Fibroblast of skin of back (primary cell): ENCODE measurements at regions not wholly inside any gene's neighbourhood (a gene's known extent, or its start where the extent isn't known, plus 50 kb on each side); places are given as distances from the start of the nearest gene placed in this dataset.
A peak's percentile ranks its signal among the peaks of the same experiment; 100 is the strongest.

Source experiments
- DNase-seq: peaks from one replicate; pipeline ENCODE4 v3.0.0-alpha.2; 2013

GRCh38 chr11:92386577-92386976 is 162.0 kb downstream of the FAT3 start:
- no peak for DNase-seq

GRCh38 chr11:92387859-92388258 is 163.2 kb downstream of the FAT3 start:
- no peak for DNase-seq

DNA sequence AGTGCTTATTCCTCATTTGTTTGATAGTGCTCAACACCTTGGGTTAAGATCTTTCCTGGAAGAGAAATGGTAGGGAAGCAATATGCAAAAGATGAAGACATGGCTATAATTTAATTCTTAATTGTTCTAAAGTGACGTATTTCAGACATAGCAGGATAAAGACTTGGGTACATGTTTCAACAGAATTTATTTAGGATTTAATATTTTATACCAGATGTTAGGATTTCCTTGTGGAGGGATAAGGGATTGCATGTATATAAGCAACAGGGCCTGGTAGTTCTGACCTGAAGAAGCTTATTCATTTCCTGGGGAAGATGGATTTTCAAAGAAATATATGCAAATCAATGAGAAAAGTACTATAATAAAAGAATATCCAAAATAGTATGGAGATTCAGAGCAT is 163.8 kb downstream of the FAT3 start:
- no peak for DNase-seq

DNA sequence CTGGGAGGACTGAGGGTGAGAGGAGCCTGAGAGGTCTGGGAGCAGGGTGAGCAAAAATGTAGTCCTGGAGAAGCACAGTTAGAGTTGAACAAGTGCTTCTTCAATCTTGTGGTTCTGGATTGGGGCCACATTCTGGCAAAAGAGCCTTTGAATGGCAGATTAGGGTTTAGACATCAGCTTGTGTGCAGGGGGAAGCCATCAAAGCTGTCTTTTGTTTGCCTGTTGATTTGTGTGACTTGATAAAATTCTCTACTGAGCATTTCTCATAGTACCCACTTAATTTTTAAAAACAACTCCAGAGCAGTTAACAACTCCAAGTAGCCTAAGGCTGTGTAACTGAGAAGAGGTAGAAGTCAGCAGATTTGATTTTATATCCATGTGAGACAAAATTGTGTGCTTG is 166.2 kb downstream of the FAT3 start:
- no peak for DNase-seq

DNA sequence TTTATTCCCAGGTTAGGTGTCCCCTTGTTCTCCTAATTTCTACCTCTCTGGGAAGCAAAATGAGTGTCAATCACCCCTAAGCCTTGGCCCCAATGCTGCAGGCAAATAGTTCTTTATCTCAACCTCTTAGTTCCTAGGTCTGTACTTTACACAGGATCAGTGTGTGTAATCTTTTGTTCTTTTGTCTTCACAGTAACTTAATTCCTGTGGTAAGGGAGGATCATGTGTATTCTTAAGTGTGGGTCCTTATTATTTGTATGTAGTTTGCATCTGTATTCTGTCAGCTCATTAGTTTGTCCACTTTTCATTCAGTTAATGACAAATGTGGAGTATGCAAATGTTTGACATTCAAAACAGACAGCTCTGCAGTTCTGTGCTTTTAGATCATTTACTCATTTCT is 166.7 kb downstream of the FAT3 start:
- no peak for DNase-seq

GRCh38 chr11:92391808-92392207 is 167.2 kb downstream of the FAT3 start:
- no peak for DNase-seq

GRCh38 chr11:92393218-92393617 is 168.6 kb downstream of the FAT3 start:
- DNase-seq: no peak

- DNase-seq: no peak
Observed at GRCh38 chr11:92396133-92396532, 171.5 kb downstream of the FAT3 start.

- DNase-seq: no peak
Observed at GRCh38 chr11:92397221-92397755, 172.7 kb downstream of the FAT3 start.

- no peak for DNase-seq
Observed at GRCh38 chr11:92399705-92400104, 175.1 kb downstream of the FAT3 start.

GRCh38 chr11:92401520-92401919 is 176.9 kb downstream of the FAT3 start:
- no peak for DNase-seq

- DNase-seq: no peak
Observed at GRCh38 chr11:92406472-92406871, 181.9 kb downstream of the FAT3 start.

DNA sequence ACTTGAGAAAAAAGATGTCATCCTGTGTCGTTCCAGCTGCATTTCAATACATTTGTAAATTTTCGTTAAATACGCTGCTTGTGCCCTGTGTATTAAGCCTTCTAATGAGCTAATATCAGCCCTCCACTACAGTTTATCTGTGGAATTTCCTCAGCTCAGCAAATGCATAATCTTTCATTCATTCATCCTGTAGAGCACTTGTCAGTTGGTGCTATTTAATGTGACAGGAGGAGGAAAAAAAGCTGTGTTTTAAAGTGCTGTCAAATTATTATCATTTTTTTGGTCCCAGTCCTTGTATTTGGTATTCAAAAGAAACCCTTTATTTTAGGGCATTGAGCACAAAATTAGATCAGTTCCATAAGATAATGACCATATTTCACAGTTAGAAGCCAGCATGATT is 184.7 kb downstream of the FAT3 start:
- no peak for DNase-seq

DNA sequence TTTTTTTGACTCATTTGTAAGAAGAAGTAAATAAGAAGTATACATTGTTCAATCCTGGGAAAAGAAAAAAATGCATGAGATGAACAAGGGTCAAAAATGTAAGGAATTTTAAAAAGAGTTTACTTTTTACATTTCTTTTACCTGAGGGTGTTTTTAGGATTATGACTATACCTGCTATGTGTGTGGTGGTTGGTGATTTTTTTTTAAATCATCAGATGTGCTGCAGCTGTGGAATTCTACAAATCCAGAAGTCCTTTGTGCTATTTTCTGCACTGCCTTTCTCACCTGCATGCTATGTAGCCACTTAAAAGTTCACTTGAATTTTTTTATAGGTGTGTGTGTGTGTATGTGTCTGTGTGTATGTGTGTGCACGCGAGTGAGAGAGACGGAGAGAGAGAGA is 185.3 kb downstream of the FAT3 start:
- DNase-seq: no peak

DNA sequence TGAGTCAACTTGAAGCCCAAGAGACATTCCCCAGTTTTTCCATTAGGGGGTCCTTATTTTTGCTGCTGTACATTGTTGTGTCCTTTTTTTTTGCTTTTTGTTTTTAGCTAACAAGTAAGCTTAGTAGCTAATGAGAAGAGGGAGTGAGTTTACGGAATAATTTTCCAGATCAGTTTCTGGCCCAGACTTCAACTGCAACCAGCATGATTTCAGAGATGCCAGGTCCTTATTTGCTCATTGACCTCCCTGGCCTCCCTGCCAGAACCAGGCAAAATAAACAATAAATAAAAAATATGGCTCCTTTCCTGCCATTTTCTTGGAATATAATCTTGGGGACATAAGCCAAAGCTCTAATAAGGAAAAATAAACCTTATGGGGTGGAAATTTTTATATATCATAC is 185.9 kb downstream of the FAT3 start:
- no peak for DNase-seq

DNA sequence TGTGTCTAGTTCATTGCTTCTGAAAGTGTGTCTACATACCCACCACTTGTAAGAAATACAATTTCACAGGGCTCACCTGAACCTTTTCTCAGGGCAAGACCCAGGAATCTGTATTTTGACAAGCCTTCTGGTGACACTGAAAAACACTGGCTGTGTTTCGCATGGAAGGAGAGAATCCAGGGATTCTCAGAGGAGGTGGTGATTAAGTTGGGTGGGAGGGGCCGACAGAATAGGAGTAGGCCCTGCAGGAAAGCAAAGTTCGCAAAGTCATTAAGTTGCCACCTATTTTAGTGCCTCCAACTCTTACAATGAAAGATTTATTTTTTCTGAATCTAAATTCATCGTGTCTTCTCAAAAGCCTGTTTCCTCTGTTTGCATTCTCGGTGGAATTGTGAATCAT is 186.8 kb downstream of the FAT3 start:
- no peak for DNase-seq

DNA sequence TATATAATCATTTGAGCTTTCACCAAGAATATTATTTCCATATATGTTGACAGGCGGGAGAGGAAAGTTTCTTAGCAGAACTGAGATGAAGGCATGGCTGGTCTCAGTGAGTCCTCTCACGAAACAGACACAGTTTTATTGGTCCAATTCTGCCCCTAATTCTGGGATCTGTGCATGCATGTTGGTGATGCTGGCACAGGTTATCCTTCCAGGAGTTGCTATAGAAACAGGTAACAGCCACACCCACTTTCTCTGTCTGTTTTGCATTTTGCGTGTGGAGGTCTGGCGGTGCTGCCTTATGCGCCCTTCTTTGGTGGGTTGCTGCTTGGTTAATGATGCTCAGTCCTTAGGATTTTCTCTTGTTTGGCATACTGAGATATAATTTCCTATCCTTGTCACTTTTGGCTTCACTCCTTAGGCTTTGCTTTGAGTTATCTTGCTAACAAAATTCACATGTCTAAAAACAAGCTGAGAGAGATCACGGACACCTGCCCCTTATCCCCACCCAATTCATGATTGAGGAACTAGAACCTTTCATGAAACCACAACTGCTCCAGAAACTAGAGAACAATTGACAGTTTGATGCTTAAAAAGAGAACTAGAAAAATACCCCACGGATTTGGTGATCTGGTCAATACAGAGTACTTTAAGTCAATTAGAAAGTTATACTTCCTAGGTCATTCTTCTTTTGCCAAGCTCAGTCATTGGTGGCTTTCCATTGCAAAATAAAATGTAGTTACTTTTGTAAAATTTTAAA is 189.3 kb downstream of the FAT3 start:
- DNase-seq: no peak

GRCh38 chr11:92416971-92417725 is 192.5 kb downstream of the FAT3 start:
- DNase-seq: no peak

- DNase-seq: peak; percentile 55
Observed at GRCh38 chr11:92423115-92424034, 198.8 kb downstream of the FAT3 start.

DNA sequence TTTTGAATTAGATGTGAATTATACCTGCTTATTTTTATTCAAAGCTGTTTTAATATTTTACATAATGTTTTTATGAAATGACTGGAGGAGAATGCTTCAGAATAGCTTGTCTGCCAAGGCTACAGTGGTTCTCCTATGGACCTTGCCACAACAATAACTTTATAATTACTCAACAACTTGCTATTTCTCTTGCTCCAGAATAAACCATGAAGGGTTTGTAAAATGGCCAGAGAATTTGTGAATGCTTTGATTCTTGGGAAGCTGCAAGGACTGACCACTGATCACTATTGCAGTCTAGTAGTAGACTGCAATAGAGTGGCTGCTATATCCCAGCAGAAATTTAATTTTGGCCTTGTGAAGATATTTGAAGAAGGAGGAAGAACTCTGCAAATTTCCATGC is 199.7 kb downstream of the FAT3 start:
- peak; percentile 65 for DNase-seq

GRCh38 chr11:92425127-92425526 is 200.5 kb downstream of the FAT3 start:
- no peak for DNase-seq

GRCh38 chr11:92432515-92432914 is 207.9 kb downstream of the FAT3 start:
- DNase-seq: no peak
